Activated CD4-positive, alpha-beta T cell treated with anti-CD3 and anti-CD28 coated beads, Interleukin-2, amount 50 U/mL, for 16 hours (primary cell): ENCODE measurements at regions not wholly inside any gene's neighbourhood (a gene's known extent, or its start where the extent isn't known, plus 50 kb on each side); places are given as distances from the start of the nearest gene placed in this dataset.
"Not testable (repeated sequence)": the region's sequence is repeated elsewhere in the genome, so short reads cannot be mapped to it uniquely, and the experiment has no call there.

ENCODE experiments used
- DNase-seq: peaks from one replicate; pipeline ENCODE4 v3.0.0-alpha.2; 2020

DNA sequence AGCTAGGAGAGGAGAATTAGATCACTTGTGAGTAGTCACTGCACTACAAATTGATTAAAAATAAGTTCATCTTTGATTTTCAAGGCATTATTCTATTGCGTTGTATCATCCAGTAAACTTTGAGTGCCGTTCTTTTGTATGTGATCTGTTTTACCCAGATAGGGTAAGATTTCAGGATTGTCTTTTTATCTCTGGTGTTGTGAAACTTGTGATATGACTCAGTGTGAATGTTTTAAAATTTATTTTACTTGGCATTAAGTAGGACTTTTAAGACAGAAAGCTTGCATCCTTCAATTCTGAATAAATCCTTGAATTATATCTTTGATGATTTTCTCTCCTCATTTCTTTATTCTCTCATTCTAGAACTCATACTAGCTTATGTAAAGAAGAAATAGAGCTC lies 93.3 kb upstream of the ADAMTS5 start:
- no peak for DNase-seq

DNA sequence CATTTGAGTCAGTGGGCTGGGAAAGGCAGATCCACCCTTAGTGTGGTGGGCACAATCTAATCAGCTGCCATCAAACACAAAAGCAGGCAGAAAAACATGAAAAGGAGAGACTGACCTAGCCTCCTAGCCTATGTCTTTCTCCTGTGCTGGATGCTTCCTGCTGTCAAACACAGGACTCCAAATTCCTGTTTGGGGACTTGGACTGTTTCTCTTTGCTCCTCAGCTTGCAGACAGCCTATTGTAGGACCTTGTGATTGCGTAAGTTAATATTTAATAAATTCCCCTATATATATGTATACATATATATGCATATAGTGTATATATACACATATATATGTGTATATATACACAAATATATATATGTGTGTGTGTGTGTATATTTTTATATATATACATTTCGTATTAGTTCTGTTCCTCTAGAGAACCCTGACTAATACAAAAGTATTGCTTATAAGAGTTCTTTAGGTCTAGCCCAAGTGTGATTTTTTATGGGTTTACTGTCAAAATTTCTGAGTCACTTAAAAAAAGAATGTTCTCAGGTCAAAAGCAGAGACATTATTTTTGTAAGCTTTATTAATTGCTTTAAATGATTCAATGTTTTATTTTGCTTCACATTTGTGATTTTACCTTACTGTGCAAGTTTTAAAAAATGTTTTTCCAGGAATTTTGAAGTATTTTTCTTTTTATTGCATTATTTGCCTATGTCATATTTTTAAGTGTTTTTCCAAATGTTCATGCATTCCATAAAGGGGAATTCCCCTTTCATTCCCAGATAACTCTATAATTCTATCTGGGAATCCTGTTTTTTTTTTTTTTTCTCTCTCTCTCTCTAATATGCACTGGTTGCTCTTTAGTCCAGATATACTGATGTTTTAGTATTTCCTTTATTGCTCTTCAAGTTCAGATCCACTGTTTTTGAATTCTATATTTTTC lies 92.1 kb upstream of the ADAMTS5 start:
- DNase-seq = no peak

DNA sequence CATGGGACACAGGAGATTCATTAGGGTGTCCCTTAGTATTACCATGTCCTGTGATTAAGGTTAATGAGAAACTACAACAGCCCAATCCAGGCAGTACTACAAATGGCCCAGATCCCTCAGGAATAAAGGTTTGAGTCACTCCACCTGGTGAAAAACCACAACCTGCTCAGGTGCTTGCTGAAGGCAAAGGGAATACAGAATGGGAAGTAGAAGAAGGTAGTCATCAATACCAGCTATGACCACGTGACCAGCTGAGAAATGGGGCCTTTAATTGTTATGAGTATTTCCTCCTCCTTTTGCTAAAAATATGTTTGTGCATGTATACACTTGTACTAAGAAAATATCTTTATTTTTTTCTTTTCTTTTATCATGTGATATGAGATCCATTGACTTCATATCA lies 91.1 kb upstream of the ADAMTS5 start:
- DNase-seq = no peak

DNA sequence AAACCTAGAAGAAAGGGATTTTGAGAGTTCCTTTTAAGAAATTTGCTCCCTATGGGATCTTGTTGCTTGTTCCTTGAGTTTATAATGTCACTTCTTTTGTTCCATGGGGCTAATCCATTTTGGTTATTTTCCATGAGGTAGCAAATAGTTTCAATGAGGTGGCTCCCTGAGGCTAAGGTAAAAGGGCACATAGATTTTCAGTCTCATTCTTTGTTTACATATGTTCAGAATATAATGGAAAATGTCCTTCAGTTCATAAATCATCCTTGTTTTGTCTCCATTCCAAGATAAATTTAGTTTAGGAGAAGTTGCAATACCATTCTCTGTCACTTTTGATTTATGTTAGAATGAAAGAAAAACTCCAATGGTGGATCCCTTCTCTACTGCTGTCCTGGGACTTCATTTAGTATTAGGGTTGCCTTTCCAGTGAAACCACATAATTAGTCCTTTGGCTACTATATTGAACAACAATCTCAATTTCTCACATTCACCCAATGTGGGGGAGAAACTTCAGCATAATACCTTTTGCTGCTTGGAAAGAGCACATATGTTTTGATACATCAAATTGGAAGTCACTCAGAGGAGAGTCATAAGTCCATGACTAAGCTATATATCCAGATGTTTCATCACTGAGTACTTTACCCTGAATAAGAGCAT lies 80.9 kb upstream of the ADAMTS5 start:
- no peak for DNase-seq

DNA sequence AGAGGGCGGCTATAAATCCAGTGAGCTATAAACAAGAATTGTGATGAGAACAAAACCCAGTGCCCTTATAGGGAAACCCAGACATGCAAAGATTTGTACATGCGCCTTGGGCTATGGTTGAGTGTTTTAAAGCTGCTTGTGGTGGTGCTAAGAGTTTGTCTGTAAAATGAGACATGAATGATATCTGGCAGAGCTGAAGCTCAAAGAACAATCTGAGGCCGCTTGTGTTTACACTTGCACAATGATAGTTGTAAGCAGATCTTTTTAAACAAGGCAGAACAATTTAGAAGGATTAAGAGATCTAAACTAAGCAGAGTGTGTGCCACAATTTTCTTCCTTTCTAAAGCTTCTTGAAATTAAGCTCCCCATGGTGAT lies 80.4 kb upstream of the ADAMTS5 start:
- no peak for DNase-seq

DNA sequence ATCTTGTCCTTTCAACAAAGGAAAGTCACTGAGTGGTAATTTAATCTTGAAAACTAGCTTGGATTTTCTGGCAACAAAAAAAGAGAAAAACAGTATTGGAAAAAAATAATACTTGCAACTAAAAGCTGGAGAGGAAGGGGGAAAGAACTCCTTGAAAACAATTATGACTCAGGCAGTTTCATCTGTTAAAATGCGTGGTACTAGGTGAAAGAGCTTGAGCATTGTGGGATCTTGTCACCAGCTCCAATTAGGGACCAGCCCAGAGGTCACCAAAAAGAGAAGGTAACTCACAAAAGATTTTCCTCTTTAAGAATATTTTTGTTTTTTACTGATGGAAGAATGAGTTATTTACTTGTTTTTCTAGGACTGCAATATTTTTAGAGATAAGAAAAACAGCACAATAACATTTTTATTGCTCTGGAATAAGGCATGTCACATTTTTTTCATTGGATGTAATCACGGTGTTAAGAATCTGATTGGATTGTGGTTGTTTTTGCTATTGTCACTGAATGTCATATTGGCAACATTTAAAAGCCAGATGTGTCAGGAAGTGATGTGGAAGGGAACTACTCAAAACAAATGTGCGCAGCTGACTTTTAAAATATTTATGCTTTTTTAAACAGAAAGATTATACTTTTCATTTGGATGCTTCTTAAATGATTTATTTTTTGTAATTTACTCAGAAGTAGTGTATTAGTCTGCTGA lies 78.5 kb upstream of the ADAMTS5 start:
- no peak for DNase-seq

DNA sequence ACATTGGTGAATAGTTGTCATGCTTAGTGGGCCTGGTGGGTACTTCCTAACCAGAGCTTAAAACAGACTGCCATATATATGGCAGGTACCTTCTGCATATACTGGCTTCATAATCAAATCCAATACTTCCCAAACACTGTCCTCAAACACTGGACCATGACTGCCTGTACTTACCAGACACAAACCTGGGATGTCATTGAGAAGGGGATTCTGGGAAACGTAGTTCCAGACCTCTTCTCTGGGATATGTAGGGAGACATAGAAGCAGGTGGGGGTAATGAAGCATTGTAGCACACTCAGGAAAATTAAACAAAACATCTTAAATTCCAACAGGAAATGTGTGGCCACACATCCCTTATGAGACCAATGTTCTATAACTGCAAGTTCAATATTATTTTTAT lies 76.5 kb upstream of the ADAMTS5 start:
- no peak for DNase-seq

DNA sequence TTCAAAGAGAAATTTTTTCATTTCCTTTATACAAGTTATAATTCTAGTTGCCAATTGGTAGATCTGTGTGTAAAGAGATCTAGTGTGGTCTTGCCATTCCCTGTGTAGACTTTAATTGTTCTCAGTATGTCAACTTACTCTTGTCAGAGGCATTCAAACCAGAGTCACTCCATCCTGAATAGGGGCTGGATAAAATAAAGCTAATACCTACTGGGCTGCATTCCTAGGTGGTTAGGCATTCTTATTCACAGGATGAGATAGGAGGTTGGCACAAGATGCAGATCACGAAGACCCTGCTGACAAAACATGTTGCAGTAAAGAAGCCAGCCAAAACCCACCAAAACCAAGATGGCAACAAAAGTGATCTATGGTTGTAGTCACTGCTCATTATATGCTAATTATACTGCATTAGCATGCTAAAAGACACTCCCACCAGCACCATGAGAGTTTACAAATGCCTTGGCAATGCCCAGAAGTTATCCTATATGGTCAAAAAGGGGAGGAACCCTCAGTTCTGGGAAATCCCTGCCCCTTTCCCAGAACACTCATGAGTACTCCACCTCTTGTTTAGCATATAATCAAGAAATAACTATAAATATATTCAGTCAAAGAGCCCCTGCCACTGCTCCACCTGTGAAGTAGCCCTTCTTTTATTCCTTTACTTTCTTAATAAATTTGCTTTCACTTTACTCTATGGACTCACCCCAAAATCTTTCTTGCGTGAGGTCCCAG lies 74.0 kb upstream of the ADAMTS5 start:
- no peak for DNase-seq

DNA sequence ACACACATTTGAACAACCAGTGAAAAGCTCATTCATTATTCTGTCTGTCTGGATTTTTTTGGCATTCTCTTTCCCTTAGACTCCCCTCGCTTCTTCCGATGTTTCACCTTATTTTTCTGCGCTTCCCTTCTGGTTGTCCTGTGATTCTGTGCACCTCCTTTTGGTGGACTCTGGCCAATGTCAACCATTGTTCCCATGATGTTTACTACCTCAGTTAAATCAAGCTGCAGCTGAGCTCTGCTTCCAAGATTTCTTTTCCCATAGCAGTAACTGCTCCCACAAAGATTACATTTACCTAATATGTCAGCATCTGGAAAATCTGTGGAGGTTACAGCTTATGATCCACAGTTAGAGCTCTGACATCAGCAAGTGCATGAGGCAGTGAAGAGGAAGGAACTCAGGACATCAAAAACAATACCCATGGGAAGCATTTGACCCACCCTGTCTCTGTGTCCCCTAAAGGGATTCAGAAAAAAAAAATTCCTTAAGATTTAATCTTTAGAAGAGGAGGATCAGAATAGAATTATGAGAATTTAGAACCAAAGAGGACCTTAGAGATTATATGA lies 69.9 kb upstream of the ADAMTS5 start:
- DNase-seq = no peak

DNA sequence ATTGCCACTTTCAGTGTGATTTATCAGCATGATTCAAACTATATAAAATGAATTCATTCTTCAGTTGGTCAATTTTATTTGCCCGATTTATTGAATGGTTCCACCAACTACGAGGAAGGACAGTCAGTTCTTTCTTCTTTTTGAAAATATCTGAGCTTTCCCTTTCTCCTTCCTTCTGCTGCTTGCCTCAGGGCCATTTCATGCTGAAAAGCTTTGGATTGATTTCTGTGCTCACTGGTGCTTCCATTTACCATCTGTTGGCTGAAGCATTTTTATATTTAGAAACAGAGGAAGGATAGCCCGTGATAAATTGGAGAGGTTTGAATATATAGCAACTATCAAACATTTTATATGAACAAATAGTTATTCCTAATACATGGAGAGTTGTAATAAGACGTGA lies 68.9 kb upstream of the ADAMTS5 start:
- DNase-seq = no peak

DNA sequence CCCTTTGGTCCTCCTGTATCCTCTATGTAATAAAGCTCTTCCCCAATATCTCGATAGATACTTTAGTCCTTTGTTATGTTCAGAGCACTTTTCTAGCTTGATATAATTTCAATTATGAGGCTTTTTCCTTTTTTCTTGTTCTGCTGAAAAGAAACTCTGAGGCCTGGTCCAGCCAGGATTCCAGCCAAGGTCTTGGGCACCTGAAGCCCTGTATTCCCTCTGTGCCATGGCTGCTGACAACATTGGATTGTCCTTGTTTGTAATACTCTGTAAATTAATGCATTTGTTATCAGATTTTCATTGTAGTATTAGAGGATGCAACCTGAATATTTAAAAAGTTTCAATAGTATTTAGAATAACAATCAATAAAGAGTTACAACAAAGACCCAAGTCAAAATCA lies 67.9 kb upstream of the ADAMTS5 start:
- no peak for DNase-seq

DNA sequence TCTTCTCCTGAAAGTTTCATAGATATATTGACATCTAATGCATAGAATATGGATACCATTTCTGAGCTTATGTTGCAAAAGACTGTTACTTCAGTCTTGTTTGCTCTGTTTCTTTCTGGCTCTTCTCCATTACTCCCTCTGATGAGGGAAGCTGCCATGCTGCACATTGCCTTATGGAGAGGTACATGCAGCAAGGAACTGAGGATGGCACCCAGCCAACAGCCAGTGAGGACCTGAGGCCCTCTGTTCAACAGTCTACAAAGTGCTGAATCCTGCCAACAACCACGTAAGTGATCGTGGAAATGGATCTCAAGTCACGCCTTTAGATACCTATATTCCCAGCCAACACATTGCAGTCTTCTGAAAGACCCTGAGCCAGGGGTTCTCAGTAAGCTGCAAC lies 66.6 kb upstream of the ADAMTS5 start:
- no peak for DNase-seq

DNA sequence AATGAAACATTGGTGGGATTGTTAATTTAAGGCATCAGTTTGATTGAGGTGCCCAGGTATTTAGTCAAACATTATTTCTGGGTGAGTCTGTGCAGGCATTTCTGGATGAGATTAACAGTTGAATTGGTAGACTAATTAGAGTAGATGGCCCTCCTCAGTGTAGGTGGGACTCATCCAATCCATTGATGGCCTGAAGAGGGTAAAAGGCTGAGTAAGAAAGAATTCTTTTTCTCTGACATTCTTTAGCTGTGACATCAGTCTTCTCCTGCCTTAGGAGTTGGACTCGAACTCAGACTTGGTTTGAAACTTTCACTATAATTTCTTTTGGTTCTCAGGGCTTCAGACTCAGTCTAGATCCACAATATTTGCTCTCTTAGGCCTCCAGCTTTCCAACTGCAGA lies 59.6 kb upstream of the ADAMTS5 start:
- no peak for DNase-seq

DNA sequence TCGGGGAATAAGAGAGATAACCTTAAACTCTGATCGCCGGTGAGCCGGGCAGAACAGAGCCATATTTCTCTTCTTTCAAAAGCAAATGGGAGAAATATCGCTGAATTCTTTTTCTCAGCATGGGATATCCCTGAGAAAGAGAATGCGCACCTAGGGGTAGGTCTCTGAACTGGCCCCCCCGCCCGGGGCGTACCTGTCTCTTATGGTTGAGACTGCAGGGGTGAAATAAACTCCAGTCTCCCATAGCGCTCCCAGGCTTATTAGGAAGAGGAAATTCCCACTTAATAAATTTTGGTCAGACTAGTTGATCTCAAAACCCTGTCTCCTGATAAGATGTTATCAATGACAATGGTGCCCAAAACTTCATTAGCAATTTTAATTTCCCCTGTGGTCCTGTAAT lies 58.8 kb upstream of the ADAMTS5 start:
- DNase-seq = not testable (repeated sequence)

DNA sequence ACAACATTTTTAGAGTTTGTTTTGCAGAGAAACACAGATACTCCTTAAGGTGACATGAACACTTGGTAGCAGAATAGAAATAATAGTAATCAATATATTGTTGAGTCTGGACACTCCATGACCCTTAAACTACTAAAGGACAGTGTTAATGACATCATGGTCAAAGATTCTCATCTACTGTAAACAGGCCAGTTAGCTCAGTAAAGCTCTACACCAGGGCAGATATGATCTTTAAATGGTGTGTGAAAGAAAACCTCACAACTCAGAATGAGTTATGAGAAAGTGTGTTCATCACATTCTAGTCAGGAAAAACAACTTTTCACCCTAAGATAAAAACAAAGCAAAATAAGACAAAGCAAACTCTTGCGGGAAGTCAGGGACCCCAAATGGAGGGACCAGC lies 58.1 kb upstream of the ADAMTS5 start:
- no peak for DNase-seq

DNA sequence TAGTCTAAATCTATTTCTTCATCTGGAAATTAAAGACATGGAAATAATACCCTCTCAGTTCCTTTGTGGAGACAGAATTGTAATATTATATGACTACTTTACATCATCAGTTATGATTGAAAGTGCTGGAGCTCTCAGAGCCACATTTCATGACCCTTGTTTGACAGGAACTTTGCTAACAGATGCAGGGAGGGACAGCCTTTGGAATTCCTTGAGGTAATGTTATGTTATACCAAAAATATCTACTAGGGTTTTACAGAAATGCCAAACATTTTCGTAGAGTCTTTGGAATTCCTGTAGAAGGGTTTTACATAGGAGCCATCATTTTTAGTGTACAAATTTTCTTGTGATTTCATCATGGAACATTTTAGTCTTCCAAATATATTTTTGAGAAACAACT lies 57.4 kb upstream of the ADAMTS5 start:
- DNase-seq = no peak

DNA sequence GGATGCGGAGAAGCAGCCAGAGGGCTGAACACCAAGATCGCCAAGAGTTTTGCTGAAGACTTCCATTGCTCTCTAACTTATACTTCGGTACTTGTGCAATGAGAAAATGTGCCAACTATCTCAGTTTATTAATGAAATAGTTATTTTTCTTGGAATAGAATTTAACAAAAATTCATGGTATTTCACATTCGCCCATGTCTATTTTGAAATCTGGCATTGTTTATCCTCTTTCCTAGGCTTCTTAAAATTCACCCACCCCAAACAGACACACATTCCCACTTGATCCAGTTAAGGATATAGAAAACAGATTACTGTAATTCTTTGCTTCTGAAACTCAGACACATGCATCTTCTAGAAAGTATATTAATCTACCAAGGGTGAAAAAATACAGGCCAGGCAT lies 56.3 kb upstream of the ADAMTS5 start:
- no peak for DNase-seq

DNA sequence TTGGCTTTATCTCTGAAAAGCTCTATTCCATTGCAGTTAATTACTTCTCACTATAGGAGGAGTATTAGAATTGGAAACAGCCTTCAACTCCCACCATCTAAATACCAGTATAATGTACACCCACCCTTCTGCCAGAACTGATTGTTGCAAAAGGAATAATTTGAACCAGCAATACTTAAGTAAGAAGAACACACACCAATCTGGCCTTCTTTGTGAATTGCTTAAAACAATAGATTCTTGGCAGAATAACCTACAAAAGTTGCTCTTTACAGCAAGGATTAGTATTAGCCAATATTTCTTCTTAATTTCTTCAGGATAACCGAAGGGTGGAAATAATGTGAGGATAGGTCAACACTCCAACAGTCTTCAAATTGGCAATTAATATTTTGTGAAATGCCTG lies 54.9 kb upstream of the ADAMTS5 start:
- DNase-seq = no peak

DNA sequence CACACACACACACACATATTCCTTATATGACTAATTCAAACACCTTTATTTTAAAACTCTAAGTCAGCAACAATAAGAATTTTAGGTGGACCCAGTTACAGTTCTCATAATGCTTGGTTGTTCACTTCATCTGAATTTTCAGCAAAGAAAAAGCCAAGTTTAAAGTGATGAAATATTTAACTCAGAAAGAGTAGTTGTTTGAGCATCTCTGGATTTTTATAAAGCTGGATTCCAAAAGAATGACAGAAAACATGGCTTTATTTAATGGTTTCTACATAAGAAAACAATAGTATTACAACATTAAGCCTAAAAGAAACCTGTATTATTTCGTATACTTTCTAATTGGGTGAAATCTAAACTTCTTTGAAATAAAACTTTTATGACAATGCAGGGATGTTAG lies 54.2 kb upstream of the ADAMTS5 start:
- DNase-seq = no peak

DNA sequence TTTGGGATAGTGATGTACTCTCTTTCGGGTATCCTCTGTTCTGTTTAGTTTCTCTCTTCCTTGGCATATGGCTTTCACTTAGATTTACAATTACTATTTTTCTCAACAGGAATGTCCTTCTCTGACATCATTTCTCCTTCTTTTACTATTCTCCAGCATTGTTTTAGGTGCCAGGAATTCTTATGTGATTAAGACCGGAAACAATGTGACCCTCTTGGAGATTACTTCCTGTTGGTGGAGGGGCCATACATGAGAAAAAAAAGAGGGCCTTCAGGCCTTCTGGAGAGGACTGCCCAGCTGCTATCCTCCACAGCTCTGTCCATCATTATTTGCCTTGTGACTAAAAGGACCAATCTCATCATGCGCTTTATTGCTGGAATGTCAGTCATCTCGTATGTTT lies 50.4 kb upstream of the ADAMTS5 start:
- no peak for DNase-seq
